Mucosa of rectum (tissue), 2 donors: ENCODE measurements at regions not wholly inside any gene's neighbourhood (a gene's known extent, or its start where the extent isn't known, plus 50 kb on each side); places are given as distances from the start of the nearest gene placed in this dataset.
A peak's percentile ranks its signal among the peaks of the same experiment; 100 is the strongest.
"Not testable (repeated sequence)": the region's sequence is repeated elsewhere in the genome, so short reads cannot be mapped to it uniquely, and the experiment has no call there.

Source experiments
- H3K27ac ChIP-seq, 2 donors: one replicate each; pipeline ENCODE4 v1.7.0; 2013; ENCODE audit warnings: inconsistent platforms in 2 of 2, low read depth in 2 of 2, low read length in 2 of 2
- H3K27me3 ChIP-seq, 2 donors: one replicate each; pipeline ENCODE4 v1.7.0; 2013; ENCODE audit warnings: low read length in 2 of 2; ENCODE audit not compliant: control insufficient read depth in 2 of 2, insufficient read depth in 2 of 2
- H3K36me3 ChIP-seq, 2 donors: one replicate each; pipeline ENCODE4 v1.7.0; 2013; ENCODE audit warnings: low read length in 2 of 2; ENCODE audit not compliant: control insufficient read depth in 2 of 2, insufficient read depth in 2 of 2
- H3K4me1 ChIP-seq, 2 donors: one replicate each; pipeline ENCODE4 v1.7.0; 2013; ENCODE audit warnings: low read length in 2 of 2, mild to moderate bottlenecking in 1 of 2; ENCODE audit not compliant: control insufficient read depth in 2 of 2, insufficient read depth in 2 of 2
- H3K4me3 ChIP-seq, 2 donors: one replicate each; pipeline ENCODE4 v1.7.0; 2013; ENCODE audit warnings: low read length in 2 of 2
- H3K9ac ChIP-seq, 2 donors: one replicate each; pipeline ENCODE4 v1.7.0; 2013; ENCODE audit warnings: low read length in 2 of 2, low read depth in 1 of 2, mild to moderate bottlenecking in 1 of 2
- H3K9me3 ChIP-seq, 2 donors: one replicate each; pipeline ENCODE4 v1.7.0; 2013; ENCODE audit warnings: low read length in 2 of 2; ENCODE audit not compliant: control insufficient read depth in 2 of 2
- donor health status: healthy.
- donor health status: Normal muscosa, but diverticular disease.

DNA sequence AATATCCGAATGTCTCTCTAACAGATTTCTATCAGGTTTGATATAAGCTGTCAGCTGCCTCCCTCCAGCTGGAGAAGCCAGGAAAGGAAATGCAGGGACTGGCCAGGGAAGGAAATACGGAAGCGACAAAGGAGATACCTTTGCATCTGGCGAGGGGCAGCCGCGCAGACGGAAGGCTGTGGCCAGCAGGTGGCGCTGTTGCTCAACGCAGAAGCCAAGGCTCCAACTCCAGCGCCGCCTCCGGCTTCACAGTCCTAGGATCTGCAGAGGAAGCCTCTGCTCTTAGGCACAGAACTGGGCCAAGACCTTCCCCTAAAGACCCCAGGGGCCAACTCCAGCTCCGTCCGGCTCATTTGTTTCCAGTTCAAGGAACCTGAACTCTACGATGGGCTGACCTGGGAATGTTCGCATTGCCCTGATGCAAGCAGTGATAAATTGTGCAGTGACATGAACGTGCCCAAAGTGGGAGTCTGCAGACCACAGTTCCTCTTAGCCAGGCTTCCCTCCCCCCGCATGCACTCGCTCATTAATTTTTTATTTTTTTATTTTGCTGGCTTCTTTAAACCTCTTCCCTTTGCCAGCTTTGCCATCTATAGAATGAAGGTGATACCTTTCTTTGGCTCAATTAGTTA lies 97.3 kb upstream of the LYZL2 start:
- not testable (repeated sequence) for H3K27me3 ChIP-seq, H3K27ac ChIP-seq, H3K9me3 ChIP-seq, H3K36me3 ChIP-seq, H3K9ac ChIP-seq, H3K4me3 ChIP-seq, H3K4me1 ChIP-seq

GRCh38 chr10:30725661-30726060 lies 96.1 kb upstream of the LYZL2 start:
- no peak overlapping the region for H3K4me3 ChIP-seq
- no peaks in the 10 kb centered on the region for H3K4me1 ChIP-seq

GRCh38 chr10:30724296-30724695 lies 94.7 kb upstream of the LYZL2 start:
- no peak overlapping the region for H3K27ac ChIP-seq
- no peak overlapping the region for H3K4me3 ChIP-seq
- H3K36me3 ChIP-seq, result no peaks in the 10 kb centered on the region
- H3K9me3 ChIP-seq, result no peaks in the 10 kb centered on the region
- H3K27me3 ChIP-seq, result no peaks in the 10 kb centered on the region
- H3K4me1 ChIP-seq, result no peaks in the 10 kb centered on the region
- no peak overlapping the region for H3K9ac ChIP-seq

More at GRCh38 chr10:30725661-30726060, 96.1 kb upstream of the LYZL2 start:
- Histone ChIP-seq H3K27me3 (no peaks in the 10 kb centered on the region), H3K9me3 (no peaks in the 10 kb centered on the region), H3K36me3 (no peaks in the 10 kb centered on the region), H3K9ac (no peak overlapping the region), H3K27ac (no peak overlapping the region)

DNA sequence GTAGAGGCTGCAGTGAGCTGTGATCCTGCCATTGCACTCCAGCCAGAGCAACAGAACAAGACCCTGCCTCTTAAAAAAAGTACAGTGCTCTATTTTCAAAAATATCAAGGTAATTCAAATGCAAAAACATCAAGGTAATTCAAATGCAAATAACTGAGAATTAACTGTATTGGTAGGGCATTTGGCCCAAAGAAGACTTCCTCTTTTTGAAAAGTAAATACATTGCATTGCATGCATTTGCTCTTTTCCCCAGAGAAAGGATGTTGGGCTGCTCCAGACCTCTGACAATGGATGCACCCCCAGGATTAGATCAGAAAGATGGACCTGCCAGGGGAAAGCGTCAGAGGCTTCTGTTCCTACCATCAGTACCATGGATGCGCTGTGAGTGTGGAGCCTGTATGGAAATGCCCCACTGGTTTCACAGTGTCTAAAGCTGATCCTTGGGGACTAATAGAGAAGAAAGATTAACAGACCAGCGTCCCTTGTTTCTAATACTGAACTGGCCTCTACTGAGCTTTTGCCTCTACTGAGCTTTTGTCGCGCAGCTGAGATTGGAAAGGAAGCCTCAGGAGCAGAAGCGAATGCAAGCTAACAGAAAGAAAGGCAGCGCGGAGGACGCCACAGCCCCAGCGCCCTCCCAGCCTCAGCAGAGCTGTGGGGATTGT lies 93.5 kb upstream of the LYZL2 start:
- Histone ChIP-seq H3K9me3 (no peaks in the 10 kb centered on the region), H3K9ac (no peak overlapping the region), H3K27me3 (no peaks in the 10 kb centered on the region), H3K4me1 (no peaks in the 10 kb centered on the region), H3K36me3 (no peaks in the 10 kb centered on the region), H3K27ac (no peak overlapping the region), H3K4me3 (no peak overlapping the region)

DNA sequence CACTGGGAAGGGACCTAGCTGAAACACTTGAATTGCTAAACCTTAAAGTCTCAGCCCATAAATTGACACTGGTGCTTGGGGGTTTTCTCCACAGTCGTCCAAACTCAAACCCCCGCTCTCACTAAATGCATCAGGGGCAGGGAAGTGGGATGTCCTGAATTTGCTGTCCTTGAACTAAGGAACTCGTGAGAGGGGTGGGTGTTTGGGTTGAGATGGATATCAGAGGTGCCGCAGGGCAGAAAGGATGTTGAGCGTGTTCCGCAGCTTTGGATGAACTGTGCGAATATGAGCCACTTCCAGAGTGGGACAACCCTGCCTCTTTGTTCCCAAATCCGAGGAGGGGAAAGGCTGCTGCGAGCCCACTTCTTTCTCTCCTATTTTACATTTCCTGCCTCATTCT lies 90.3 kb upstream of the LYZL2 start:
- no peak overlapping the region for H3K27ac ChIP-seq

DNA sequence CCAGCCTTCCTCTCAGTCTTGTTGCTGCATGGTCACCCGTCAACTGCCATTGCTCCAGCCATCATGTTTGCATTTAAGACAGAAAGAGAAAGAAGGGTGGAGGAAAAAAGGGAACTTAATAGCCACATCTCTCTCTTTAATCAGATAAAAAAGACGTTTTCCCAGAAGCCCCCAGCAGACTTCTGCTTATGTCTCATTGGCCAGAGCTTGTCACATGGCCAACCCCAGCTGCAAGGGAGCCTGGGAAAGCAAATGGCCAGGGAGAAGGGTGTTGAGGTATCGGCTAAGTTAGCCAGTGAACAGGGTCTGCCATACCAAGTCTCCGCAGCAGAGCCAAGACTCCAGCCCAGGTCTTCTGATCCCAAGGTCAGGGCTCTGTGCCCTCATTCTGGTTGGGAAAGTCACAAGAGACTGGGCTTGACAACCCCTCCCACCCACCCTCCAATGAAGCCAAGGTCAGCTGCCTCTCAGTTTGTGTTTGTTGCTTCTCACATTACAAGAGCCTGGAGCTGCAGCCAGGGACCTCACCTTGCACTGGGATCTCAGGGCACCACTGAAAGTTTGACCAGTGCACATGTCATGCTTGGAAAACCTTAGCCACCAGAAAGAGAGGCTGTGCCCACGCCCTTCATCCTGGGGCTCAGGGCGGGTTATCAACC lies 80.3 kb upstream of the LYZL2 start:
- Histone ChIP-seq H3K36me3 (no peaks in the 10 kb centered on the region), H3K9me3 (peaks cover 0 to 3% of the 10 kb centered on the region in 2 donors), H3K27me3 (no peaks in the 10 kb centered on the region), H3K27ac (no peak overlapping the region), H3K4me1 (no peaks in the 10 kb centered on the region), H3K9ac (no peak overlapping the region), H3K4me3 (no peak overlapping the region)

More for the DNA sequence above, 90.3 kb upstream of the LYZL2 start:
- no peaks in the 10 kb centered on the region for H3K4me1 ChIP-seq
- H3K4me3 ChIP-seq, result no peak overlapping the region
- H3K27me3 ChIP-seq, result no peaks in the 10 kb centered on the region
- no peaks in the 10 kb centered on the region for H3K9me3 ChIP-seq
- no peak overlapping the region for H3K9ac ChIP-seq
- H3K36me3 ChIP-seq, result no peaks in the 10 kb centered on the region

DNA sequence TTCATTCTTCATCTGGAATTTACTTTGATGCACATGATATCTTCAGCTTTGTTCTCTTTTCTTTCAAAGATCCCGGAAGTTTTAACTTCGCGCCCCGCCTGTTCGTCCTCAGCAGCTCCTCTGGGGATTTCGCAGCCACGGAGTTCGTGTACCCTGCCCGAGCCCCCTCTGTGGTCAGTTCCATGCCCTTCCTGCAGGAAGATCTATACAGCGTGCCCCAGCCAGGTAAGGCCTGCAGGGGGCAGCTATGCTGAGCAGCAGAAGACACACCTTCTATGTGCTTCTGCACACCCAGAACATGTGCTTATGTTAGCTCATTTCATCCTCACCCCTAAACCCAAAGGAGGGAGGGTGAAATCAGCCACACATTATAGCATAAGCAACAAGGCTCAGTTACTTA lies 79.7 kb upstream of the LYZL2 start:
- H3K4me1 ChIP-seq, result no peaks in the 10 kb centered on the region
- H3K36me3 ChIP-seq, result no peaks in the 10 kb centered on the region
- no peak overlapping the region for H3K4me3 ChIP-seq
- no peak overlapping the region for H3K9ac ChIP-seq
- H3K27me3 ChIP-seq, result no peaks in the 10 kb centered on the region
- H3K27ac ChIP-seq, result no peak overlapping the region
- peaks cover 0 to 3% of the 10 kb centered on the region in 2 donors for H3K9me3 ChIP-seq

DNA sequence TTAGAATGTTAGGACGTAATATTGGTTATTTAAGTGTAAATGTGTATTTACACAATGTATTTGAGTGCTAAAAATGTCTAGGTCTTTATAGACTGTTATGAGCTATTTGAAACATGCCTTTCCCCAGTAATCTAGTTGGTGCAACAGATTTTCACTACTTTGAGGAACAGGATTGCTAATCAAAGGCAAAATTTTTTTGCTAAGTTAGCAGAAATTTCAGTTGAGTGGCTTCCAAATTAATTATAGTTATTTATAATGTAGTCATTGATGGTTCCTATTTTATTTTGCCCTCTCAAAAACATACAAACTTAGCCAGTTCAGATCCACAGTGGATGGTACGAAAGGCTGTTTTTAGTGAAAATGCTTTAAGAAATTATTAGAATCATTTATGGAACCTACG lies 78.7 kb upstream of the LYZL2 start:
- Histone ChIP-seq H3K9me3 (no peaks in the 10 kb centered on the region), H3K27ac (no peak overlapping the region), H3K4me3 (no peak overlapping the region), H3K36me3 (no peaks in the 10 kb centered on the region), H3K4me1 (no peaks in the 10 kb centered on the region), H3K9ac (no peak overlapping the region), H3K27me3 (no peaks in the 10 kb centered on the region)

- not testable (repeated sequence) for H3K9me3 ChIP-seq, H3K9ac ChIP-seq, H3K36me3 ChIP-seq, H3K27me3 ChIP-seq, H3K4me3 ChIP-seq, H3K4me1 ChIP-seq
- H3K27ac ChIP-seq, result peak overlapping the region in 1 of 2 donors; percentile 82
These were observed 76.6 kb upstream of the LYZL2 start for GRCh38 chr10:30706189-30706588.

GRCh38 chr10:30705625-30706149 lies 76.1 kb upstream of the LYZL2 start:
- Histone ChIP-seq H3K4me3 (peak overlapping the region in 1 of 2 donors; percentile 54), H3K4me1 (no peaks in the 10 kb centered on the region), H3K9me3 (no peaks in the 10 kb centered on the region), H3K36me3 (no peaks in the 10 kb centered on the region), H3K27me3 (no peaks in the 10 kb centered on the region), H3K9ac (no peak overlapping the region), H3K27ac (peak overlapping the region in 1 of 2 donors; percentile 82)
